Memory B cell (primary cell): ENCODE measurements at regions not wholly inside any gene's neighbourhood (a gene's known extent, or its start where the extent isn't known, plus 50 kb on each side); places are given as distances from the start of the nearest gene placed in this dataset.

Experiments used
- ATAC-seq: fragments of 150-1000 bp; cut with Tn5 transposase; 2 replicates; pipeline ENCODE4 v1.10.0; 2021; ENCODE audit warnings: low read depth, mild to moderate bottlenecking, moderate library complexity
- DNase-seq, 2 donors: peaks; one replicate each; pipeline ENCODE4 v3.0.0; 2022; ENCODE audit warnings: low spot score in 2 of 2
- H3K27ac Mint-ChIP-seq: one replicate; pipeline ENCODE4 v1.8.0; 2022; ENCODE audit warnings: mild to moderate bottlenecking, moderate library complexity, mixed read lengths
- H3K27me3 Mint-ChIP-seq: one replicate; pipeline ENCODE4 v1.8.0; 2022; ENCODE audit warnings: mixed read lengths
- H3K36me3 Mint-ChIP-seq: one replicate; pipeline ENCODE4 v1.8.0; 2022; ENCODE audit warnings: mild to moderate bottlenecking, mixed read lengths
- H3K4me1 Mint-ChIP-seq: one replicate; pipeline ENCODE4 v1.8.0; 2022; ENCODE audit warnings: mixed read lengths
- H3K4me3 Mint-ChIP-seq: one replicate; pipeline ENCODE4 v1.8.0; 2022; ENCODE audit warnings: mild to moderate bottlenecking, moderate library complexity, mixed read lengths
- H3K9me3 Mint-ChIP-seq: one replicate; pipeline ENCODE4 v1.8.0; 2022; ENCODE audit warnings: mixed read lengths

DNA sequence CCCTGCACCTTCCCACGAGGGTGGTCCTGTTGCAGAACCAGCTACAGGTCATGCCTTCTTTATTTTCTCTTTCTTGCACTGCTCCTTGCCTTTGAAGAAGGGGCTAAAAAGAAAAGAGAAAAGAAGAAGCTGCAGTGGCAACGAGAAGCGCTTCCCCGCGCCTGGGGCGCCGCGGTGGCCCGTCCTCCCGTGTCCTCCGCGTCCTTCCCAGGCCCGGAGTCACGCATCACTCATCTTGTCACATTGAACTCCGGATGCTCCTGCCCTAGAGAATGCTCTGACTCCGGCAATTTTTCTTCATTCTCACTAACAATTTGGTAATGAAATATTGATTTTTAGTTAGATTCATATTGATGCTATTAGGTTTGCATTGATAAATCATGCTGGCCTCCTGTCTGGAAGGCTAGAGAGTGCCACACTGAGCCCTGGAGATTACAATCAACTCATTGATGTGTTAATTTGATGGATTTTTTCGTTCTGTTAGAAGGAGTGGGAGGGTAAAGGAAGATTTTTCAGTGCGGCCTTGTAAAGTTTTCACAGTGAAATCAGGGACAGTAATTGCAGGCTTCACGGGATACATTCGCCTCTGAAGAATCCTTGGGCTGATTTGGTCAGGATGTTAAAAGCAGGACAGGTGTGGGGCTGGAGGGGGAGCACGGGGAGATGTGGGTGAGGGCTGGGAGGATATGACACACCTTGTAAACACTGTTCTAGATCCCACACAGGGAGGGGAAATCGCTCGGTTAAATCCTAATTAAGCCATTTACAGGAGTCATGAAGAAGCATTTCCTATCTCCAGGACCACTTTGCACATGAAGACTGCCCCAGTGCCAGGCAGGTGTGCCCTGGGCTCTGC is 349.3 kb downstream of the ZNF516 start:
- Mint-ChIP-seq H3K4me3 (no peak overlapping the region), H3K36me3 (no peaks in the 10 kb centered on the region), H3K27me3 (no peaks in the 10 kb centered on the region), H3K4me1 (no peaks in the 10 kb centered on the region), H3K9me3 (no peaks in the 10 kb centered on the region), H3K27ac (no peak overlapping the region)
- ATAC-seq, result no peak
- DNase-seq, result no peak

- H3K36me3 Mint-ChIP-seq, result no peaks in the 10 kb centered on the region
- no peaks in the 10 kb centered on the region for H3K4me1 Mint-ChIP-seq
- no peak overlapping the region for H3K4me3 Mint-ChIP-seq
- H3K27me3 Mint-ChIP-seq, result no peaks in the 10 kb centered on the region
- DNase-seq, result no peak
- H3K9me3 Mint-ChIP-seq, result peaks cover 2% of the 10 kb centered on the region
- ATAC-seq, result no peak
- no peak overlapping the region for H3K27ac Mint-ChIP-seq
Observed at GRCh38 chr18:76144844-76145243, 350.2 kb downstream of the ZNF516 start.

DNA sequence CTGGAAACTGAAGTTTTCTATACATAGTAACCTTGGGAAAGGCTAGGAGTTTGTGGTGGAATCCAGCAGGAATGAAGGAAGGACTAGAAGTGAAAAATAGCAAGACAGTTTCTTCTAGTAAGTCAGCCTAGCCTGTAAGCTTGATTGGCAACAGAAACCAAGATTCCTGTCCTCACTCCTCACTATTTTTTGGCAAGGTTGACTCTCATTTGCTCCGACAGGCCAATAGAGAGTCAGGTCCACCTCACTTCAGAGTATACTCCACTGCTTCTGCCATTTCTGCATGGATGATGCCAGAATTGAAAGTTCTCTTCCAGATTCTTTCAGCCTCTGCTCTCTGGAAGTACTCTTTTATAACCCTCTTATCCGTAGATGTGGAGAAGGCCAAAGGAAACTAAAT is 352.4 kb downstream of the ZNF516 start:
- Mint-ChIP-seq H3K9me3 (peaks cover 2% of the 10 kb centered on the region), H3K27ac (no peak overlapping the region), H3K27me3 (no peaks in the 10 kb centered on the region), H3K4me3 (no peak overlapping the region), H3K4me1 (no peaks in the 10 kb centered on the region), H3K36me3 (no peaks in the 10 kb centered on the region)
- ATAC-seq (no peak), DNase-seq (no peak)

GRCh38 chr18:76139844-76140243 is 355.2 kb downstream of the ZNF516 start:
- DNase-seq (no peak), ATAC-seq (no peak)
- H3K4me1 Mint-ChIP-seq, result no peaks in the 10 kb centered on the region
- no peaks in the 10 kb centered on the region for H3K27me3 Mint-ChIP-seq
- H3K9me3 Mint-ChIP-seq, result peaks cover 4% of the 10 kb centered on the region
- no peak overlapping the region for H3K4me3 Mint-ChIP-seq
- no peak overlapping the region for H3K27ac Mint-ChIP-seq
- no peaks in the 10 kb centered on the region for H3K36me3 Mint-ChIP-seq

GRCh38 chr18:76137216-76137615 is 357.8 kb downstream of the ZNF516 start:
- no peak for ATAC-seq
- DNase-seq, result no peak

DNA sequence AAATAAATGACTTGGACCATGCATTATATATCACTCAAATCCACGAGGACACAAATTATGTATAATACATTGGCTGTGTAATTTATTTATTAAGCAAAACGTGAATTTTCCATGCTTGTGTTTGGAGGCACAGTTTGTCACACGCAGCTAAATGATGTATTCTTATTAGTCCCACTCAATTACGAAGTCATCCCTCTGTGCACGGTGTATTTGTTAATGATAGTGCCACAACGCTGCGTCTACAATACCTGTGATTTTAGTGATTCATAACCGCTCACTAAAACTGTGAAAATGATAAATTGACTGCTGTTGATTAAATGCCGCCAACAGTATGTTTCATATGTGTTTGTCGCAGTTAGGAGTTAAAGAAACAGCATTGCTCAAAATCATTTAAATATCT is 358.3 kb downstream of the ZNF516 start:
- H3K4me3 Mint-ChIP-seq, result no peak overlapping the region
- no peak overlapping the region for H3K27ac Mint-ChIP-seq
- no peak for ATAC-seq
- DNase-seq, result no peak
- no peaks in the 10 kb centered on the region for H3K4me1 Mint-ChIP-seq
- H3K27me3 Mint-ChIP-seq, result no peaks in the 10 kb centered on the region
- H3K9me3 Mint-ChIP-seq, result peaks cover 6% of the 10 kb centered on the region
- no peaks in the 10 kb centered on the region for H3K36me3 Mint-ChIP-seq

More at GRCh38 chr18:76137216-76137615, 357.8 kb downstream of the ZNF516 start:
- H3K36me3 Mint-ChIP-seq, result no peaks in the 10 kb centered on the region
- H3K27me3 Mint-ChIP-seq, result no peaks in the 10 kb centered on the region
- H3K27ac Mint-ChIP-seq, result no peak overlapping the region
- H3K4me3 Mint-ChIP-seq, result no peak overlapping the region
- H3K9me3 Mint-ChIP-seq, result peaks cover 6% of the 10 kb centered on the region
- H3K4me1 Mint-ChIP-seq, result no peaks in the 10 kb centered on the region

DNA sequence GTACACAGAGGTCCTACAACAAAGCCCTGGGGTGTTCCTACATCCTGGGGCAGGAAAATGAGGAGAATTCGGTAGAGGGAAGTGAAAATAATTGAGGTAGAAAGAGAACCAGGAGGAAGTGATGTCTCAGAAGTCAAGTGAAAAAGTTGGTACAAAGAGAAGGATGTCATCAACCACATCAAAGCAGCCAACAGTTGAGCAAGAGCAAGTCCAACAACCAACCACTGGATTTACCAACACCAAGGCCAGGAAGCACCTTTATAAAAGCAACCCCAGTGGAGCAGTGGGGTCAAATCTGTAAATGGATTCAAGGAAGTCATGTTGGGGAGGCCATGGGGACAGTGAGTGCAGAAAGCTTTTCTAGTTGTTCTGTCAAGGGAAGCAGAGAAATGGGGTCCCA is 360.4 kb downstream of the ZNF516 start:
- peaks cover 6% of the 10 kb centered on the region for H3K9me3 Mint-ChIP-seq
- H3K4me3 Mint-ChIP-seq, result no peak overlapping the region
- no peaks in the 10 kb centered on the region for H3K27me3 Mint-ChIP-seq
- DNase-seq, result no peak
- no peak overlapping the region for H3K27ac Mint-ChIP-seq
- H3K4me1 Mint-ChIP-seq, result no peaks in the 10 kb centered on the region
- H3K36me3 Mint-ChIP-seq, result no peaks in the 10 kb centered on the region
- no peak for ATAC-seq

DNA sequence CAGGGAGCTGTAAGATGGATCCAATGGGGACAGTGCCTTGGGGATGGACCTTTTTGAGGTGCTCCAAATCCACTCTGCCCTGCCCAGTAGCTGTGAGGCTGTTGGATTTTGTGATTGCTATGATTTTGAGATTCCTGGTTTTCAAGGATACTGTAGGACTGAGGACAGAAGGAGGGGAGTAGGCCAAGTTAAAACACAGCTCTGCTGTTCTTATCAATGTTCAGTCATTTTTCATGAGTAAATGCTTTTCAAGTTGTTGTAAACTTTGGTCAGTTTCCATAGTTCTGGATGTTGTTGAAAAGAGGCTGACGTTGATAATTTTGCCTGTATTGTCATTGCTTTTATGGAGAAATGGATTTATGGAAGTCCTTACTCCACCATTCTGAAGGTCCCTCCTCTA is 361.2 kb downstream of the ZNF516 start:
- Mint-ChIP-seq H3K4me3 (no peak overlapping the region), H3K27ac (no peak overlapping the region), H3K4me1 (no peaks in the 10 kb centered on the region), H3K9me3 (peaks cover 6% of the 10 kb centered on the region), H3K27me3 (no peaks in the 10 kb centered on the region), H3K36me3 (no peaks in the 10 kb centered on the region)
- ATAC-seq (no peak), DNase-seq (no peak)

- Mint-ChIP-seq H3K9me3 (peaks cover 6% of the 10 kb centered on the region), H3K4me1 (no peaks in the 10 kb centered on the region), H3K27me3 (no peaks in the 10 kb centered on the region), H3K36me3 (no peaks in the 10 kb centered on the region), H3K27ac (no peak overlapping the region), H3K4me3 (no peak overlapping the region)
- no peak for ATAC-seq
- no peak for DNase-seq
Observed at GRCh38 chr18:76131738-76132137, 363.3 kb downstream of the ZNF516 start.

DNA sequence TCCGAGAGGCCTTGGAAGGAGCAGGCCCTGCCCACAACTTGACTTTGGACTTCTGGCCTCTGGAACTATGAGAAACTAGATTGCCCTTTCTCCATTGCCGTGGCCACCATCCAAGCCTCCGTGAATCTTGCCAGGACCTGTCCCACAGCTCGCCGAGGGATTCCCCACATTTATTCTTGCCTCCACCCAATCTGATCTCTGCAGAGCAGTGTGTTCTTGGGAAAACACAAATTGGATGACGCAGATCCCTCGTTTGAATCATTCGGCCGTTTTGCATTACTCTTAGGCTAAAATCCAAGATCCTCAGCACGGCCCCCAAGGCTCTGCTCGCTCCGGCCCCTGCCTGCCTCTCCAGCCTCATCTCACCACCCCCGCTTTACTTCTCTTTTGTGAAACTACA is 364.2 kb downstream of the ZNF516 start:
- no peak overlapping the region for H3K4me3 Mint-ChIP-seq
- H3K27ac Mint-ChIP-seq, result no peak overlapping the region
- H3K36me3 Mint-ChIP-seq, result no peaks in the 10 kb centered on the region
- H3K9me3 Mint-ChIP-seq, result peaks cover 4% of the 10 kb centered on the region
- no peaks in the 10 kb centered on the region for H3K4me1 Mint-ChIP-seq
- H3K27me3 Mint-ChIP-seq, result no peaks in the 10 kb centered on the region
- ATAC-seq (no peak), DNase-seq (no peak)

DNA sequence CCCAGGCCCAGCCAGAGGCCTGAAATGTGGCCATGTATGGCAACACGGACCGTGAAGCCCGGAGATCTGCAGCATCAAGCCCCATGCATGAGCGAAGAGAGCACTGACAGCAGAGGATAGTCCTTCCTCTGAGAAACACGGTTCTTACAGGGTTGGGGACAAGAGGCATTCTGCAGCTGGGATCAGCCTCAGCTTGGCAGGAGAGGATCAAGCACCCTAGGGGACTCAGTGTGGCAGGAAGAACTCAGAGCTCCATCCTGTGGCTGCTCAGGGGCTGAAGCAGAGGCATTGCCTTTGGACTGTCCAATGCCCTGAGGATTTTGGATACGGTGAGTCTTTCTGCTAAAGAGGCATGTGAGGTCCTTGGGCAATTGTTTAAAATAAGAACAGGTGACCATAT is 368.7 kb downstream of the ZNF516 start:
- H3K27me3 Mint-ChIP-seq, result no peaks in the 10 kb centered on the region
- DNase-seq (no peak), ATAC-seq (no peak)
- H3K4me3 Mint-ChIP-seq, result no peak overlapping the region
- no peak overlapping the region for H3K27ac Mint-ChIP-seq
- H3K9me3 Mint-ChIP-seq, result peaks cover 4% of the 10 kb centered on the region
- no peaks in the 10 kb centered on the region for H3K36me3 Mint-ChIP-seq
- no peaks in the 10 kb centered on the region for H3K4me1 Mint-ChIP-seq

DNA sequence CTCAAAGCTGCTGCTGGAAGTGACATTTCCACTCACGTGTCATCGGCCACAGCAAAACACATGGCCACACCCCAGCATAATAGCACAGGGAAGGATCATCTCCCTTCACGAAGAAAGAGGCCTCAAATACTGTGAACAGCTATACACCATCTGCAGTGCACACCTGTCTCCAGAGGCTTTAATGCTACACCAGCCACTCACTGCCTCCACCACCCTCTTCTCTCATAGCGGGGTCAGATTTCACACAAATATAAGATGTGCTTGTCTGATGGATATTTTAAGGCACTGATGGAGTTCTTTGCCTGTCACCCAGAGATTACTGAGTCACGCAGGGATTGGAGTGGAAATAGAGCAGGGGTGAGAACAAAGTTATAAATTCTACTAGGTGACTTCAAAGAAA is 374.0 kb downstream of the ZNF516 start:
- Mint-ChIP-seq H3K27me3 (no peaks in the 10 kb centered on the region), H3K9me3 (peaks cover 4% of the 10 kb centered on the region), H3K36me3 (no peaks in the 10 kb centered on the region), H3K4me3 (no peak overlapping the region), H3K4me1 (no peaks in the 10 kb centered on the region), H3K27ac (no peak overlapping the region)
- DNase-seq, result no peak
- no peak for ATAC-seq

GRCh38 chr18:76115580-76115979 is 379.5 kb downstream of the ZNF516 start:
- H3K27me3 Mint-ChIP-seq, result no peaks in the 10 kb centered on the region
- DNase-seq (no peak), ATAC-seq (no peak)
- H3K9me3 Mint-ChIP-seq, result no peaks in the 10 kb centered on the region
- H3K4me1 Mint-ChIP-seq, result no peaks in the 10 kb centered on the region
- H3K27ac Mint-ChIP-seq, result no peak overlapping the region
- H3K4me3 Mint-ChIP-seq, result no peak overlapping the region
- no peaks in the 10 kb centered on the region for H3K36me3 Mint-ChIP-seq

DNA sequence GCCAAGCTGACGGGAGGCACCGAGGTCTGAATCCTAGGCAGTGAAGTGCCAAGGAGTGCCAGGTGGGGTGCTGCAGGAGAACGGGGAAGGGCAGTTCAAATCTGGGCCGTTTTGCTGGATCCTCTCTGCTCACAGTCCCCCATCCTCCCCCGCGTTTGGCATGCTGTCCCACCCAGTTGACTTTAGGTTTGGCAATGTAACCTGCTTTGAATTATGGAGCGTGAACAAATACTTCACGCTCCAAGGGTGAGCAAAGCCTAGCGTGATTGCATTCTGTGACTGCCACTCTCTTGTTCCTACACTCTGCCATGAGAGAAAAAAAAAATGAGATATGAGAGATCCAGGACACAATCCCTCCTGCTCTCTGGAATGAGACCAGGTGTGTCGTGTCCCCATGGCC is 381.9 kb downstream of the ZNF516 start:
- no peak overlapping the region for H3K27ac Mint-ChIP-seq
- no peak overlapping the region for H3K4me3 Mint-ChIP-seq
- H3K27me3 Mint-ChIP-seq, result no peaks in the 10 kb centered on the region
- DNase-seq, result no peak
- H3K36me3 Mint-ChIP-seq, result no peaks in the 10 kb centered on the region
- no peaks in the 10 kb centered on the region for H3K9me3 Mint-ChIP-seq
- no peak for ATAC-seq
- H3K4me1 Mint-ChIP-seq, result no peaks in the 10 kb centered on the region

DNA sequence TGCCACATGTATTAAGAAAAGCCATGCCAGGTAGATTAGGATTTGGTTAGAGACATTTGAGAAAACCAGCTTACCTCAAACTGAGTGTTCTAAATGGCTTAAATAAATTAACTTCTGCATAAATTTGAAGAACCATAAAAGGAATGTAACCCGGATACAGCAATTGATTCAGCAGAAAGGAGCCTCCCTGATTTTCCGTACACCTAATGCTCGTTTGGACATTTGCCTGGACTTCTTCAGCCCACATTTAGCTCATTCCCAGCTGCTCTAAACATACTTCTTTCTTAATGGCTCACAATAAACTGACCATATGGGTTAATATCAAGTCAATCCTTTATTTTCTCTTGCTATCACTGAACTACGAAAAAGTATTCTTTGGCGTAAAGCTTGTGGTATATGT is 392.4 kb downstream of the ZNF516 start:
- no peaks in the 10 kb centered on the region for H3K27me3 Mint-ChIP-seq
- H3K4me3 Mint-ChIP-seq, result no peak overlapping the region

More for the DNA sequence above, 392.4 kb downstream of the ZNF516 start:
- H3K4me1 Mint-ChIP-seq, result no peaks in the 10 kb centered on the region
- no peak for DNase-seq
- H3K27ac Mint-ChIP-seq, result no peak overlapping the region
- no peaks in the 10 kb centered on the region for H3K36me3 Mint-ChIP-seq
- no peak for ATAC-seq
- H3K9me3 Mint-ChIP-seq, result peaks cover 11% of the 10 kb centered on the region
